HG03045 (cell line): ENCODE measurements at regions not wholly inside any gene's neighbourhood (a gene's known extent, or its start where the extent isn't known, plus 50 kb on each side); places are given as distances from the start of the nearest gene placed in this dataset.
"Not testable (repeated sequence)": the region's sequence is repeated elsewhere in the genome, so short reads cannot be mapped to it uniquely, and the experiment has no call there.

ENCODE experiments used
- ATAC-seq: cut with Tn5 transposase; IDR thresholded peaks from one replicate; pipeline ENCODE4 v1.9.1; 2021; ENCODE audit warnings: mild to moderate bottlenecking, moderate library complexity; ENCODE audit not compliant: unreplicated experiment

GRCh38 chr2:57232341-57232740 is 814.3 kb upstream of the VRK2 start:
- not testable (repeated sequence) for ATAC-seq

GRCh38 chr2:57251495-57251894 is 795.1 kb upstream of the VRK2 start:
- ATAC-seq: not testable (repeated sequence)

DNA sequence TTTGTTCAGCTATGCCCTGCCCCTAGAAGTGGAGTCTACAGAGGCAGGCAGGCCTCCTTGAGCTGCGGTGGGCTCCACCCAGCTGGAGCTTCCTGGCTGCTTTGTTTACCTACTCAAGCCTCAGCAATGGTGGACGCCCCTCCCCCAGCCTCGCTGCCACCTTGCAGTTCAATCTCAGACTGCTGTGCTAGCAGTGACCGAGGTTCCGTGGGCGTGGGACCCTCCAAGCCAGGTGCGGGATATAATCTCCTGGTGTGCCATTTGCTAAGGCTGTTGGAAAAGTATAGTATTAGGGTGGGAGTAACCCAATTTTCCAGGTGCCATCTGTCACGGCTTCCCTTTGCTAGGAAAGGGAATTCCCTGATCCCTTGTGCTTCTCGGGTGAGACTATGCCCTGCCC is 770.2 kb upstream of the VRK2 start:
- ATAC-seq: not testable (repeated sequence)

GRCh38 chr2:57278451-57278850 is 768.2 kb upstream of the VRK2 start:
- no peak for ATAC-seq

GRCh38 chr2:57291209-57291608 is 755.4 kb upstream of the VRK2 start:
- ATAC-seq: no peak

DNA sequence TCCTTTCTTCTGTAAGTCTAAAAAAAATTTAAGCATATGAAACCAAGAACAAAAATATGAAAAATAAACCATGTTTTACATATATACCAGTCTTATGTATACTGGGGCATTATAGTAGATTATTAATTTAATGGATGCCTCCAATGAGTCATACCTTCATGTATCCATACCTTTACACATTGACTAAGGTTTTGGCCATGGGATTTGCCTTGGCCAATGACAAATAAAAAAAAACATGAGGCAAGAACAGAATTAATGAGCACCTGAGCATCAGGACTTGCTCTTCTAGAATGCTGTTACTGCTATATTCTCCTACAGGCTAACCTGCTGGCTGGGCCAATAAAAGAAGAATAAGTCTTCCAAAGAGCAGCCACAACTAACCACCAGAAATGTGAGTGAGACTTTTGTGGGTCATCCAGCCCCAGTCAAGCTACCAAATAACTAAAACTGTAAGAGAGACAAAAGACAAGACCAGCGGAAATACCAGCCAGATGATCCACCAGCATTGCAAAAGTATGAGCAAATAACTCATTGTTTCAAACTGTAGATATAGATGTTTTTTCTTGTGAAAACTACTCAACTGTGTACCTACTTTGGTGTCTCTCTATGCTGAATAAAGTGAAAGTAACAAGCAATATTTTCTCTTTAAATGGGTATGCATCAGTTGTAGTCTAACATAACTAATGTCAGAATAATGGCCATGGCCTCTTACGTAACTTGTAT is 749.6 kb upstream of the VRK2 start:
- ATAC-seq: no peak

- ATAC-seq: no peak
Measured at GRCh38 chr2:57313678-57314077, 732.9 kb upstream of the VRK2 start.

DNA sequence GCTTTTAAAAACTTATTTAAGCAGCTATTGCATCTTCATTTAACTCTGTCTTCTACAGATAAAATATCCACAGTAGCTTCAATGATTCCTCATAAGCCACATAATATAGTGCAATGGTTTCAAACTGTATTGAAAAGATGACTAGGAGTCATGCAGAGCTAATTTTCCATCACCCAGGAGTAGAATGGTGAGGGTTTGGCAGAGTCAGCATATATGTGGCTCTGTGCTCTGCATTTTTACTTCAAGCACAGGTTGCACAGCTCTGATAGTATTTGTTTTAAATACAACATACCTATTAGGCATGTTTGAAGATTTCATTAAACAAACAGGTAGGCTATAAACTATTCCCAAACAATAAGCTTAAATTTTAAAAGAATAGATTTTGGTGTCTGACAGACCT is 731.9 kb upstream of the VRK2 start:
- no peak for ATAC-seq

DNA sequence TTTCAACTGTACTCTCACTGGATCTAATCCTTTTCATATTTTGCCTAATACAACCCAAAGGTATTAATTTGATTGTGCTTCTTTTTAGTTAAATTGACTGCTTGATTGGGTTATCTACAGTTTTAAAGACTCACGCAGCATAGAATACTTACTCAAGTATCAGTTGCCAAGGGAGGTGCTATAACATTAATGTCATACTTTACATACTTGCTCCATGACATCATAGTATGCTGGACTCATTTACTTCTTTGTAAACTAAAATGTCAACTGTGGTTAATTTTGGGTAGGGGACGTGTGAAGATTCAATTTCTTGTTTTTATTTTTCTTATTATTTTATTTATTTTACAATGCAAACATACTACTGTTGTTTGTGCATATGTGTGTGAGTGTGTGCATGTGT is 716.2 kb upstream of the VRK2 start:
- ATAC-seq: no peak

GRCh38 chr2:57333221-57333620 is 713.4 kb upstream of the VRK2 start:
- no peak for ATAC-seq

GRCh38 chr2:57343391-57344006 is 703.1 kb upstream of the VRK2 start:
- ATAC-seq: no peak

DNA sequence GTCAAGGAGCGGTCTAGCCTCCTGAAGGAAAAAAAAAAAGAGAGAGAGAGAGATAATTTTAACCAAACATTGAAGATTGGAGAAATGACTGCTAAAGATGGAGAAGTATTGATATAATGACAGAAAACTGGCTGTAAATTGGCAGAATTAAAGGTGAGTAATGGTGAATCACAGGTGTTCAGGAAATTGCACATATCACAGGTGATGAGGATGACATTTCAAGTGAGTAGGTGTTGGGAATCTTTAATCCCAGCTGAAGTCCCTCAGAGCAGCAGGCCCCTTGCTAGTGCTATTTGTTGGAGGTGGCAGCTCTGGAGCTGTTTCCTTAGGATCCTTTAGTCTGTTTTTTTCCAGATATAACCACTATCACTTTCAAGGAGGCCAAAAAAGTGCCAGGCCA is 678.4 kb upstream of the VRK2 start:
- no peak for ATAC-seq

DNA sequence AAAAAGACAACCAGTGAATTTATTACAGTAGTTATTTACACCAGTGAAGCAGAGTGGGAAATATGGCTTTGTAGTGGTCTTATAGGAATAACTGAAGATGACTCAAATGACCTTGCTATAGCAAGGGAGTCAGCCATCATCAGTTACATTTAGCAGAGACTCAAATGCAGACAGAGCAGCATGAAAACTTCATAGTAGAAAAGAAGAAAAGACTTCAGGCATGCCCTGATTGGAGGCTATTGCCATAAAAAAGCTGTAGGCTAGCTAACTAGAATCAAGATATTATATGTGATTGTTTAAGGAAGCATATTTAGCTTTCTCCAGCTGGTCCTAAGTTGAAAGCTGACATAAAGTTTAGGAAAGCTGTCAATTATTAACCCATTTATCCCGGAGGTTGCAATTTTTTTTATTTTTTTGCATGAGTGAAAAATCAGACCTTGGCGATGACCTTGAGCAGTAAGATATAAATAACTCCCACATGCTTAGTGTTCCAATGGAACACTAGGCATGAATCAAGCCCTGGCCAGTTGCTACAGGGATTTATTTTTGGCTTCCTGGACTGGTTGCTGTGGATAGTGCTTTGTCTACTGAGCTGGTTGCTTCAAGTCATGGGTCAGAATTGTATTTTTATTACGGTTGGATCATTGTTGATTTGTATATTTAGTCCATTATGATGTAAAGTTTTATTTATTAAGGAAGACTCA is 675.6 kb upstream of the VRK2 start:
- ATAC-seq: no peak

DNA sequence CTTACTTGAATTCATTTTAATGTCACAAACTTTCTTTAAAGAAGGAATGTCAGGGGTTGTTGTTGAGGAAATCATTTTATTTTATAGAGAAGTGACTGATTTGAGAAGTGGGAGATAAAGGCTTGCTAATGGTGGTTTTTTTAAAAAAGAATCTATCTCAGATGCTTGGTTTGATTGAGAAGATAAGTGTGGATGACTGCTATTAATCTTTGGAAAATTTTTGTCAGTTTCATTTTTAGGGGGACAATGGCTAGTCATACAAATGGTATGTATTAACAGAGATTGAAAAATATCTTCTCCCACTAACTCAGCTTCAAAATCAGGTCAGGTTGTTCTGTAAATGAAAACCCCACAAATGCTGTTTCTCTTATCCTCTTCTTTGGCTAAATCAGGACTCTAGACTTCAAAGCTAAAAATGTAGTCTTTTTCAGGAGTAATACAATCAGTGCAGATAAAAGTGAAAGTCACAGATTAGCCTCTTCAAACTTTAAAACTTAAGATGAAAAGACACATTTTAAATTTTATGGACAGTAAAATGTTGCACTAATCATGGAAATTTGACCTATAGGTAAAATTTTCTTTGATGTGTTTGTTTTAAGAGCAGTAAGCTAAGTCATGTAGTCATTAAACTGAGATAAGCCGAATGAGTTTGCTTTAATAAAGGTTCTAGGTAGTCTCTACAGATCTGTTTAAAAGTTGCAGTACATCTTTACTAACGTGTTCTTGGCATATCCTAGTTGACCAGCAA is 674.2 kb upstream of the VRK2 start:
- no peak for ATAC-seq

DNA sequence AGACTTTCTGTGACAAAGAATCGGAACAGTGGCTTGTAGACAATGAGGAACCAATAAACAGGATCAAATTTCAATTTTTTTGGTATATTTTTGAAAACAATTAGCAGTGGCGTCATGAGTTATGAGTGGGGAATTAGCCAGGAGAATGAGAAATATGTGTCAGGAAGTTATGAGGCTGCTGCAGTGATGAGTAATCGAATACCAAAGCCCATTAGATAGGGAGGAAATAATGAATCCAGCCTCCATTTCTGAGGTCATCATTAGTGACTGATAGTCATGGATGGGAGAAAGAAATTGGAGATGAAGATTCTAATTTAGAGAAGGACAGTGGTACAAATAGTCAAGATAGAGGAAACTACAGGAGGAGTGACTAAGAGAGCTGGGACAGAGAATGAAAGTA is 673.1 kb upstream of the VRK2 start:
- no peak for ATAC-seq

DNA sequence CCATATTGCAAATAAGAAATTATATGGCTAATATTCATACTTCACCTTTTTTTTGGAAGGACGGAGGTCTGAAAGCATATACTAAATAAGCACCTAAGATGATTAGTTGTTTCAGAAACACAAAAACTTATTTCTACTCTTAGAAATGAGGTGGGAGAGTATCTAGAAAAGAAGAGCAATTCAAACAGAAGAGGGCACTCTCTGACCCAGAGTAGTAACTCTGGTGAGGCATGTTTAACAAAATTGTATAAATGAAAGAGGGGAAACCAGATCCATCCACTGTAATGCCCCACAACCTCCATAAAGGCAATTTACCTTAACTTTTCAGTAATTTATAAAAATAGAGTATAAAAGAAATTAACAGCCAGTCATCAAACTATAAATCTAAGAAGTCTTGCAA is 669.6 kb upstream of the VRK2 start:
- ATAC-seq: no peak

DNA sequence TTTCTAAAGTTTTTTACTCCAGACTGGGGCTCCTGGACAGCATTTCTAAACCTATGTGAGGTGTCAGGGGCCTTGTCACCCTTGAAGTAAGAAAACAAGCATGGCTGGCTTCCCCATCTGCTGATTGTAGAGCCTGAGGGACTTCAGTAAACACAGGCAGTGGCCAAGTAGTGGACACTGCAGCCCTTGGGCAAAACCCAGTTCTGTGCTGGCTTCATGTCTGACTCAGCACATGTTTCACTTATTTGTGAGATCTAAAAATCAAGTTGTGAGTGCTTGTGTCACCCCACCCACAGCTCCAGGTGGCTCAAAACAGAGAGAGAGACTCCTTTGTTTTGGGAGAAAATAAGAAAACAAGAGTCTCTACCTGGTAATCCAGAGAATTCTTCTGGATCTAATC is 660.3 kb upstream of the VRK2 start:
- ATAC-seq: no peak

DNA sequence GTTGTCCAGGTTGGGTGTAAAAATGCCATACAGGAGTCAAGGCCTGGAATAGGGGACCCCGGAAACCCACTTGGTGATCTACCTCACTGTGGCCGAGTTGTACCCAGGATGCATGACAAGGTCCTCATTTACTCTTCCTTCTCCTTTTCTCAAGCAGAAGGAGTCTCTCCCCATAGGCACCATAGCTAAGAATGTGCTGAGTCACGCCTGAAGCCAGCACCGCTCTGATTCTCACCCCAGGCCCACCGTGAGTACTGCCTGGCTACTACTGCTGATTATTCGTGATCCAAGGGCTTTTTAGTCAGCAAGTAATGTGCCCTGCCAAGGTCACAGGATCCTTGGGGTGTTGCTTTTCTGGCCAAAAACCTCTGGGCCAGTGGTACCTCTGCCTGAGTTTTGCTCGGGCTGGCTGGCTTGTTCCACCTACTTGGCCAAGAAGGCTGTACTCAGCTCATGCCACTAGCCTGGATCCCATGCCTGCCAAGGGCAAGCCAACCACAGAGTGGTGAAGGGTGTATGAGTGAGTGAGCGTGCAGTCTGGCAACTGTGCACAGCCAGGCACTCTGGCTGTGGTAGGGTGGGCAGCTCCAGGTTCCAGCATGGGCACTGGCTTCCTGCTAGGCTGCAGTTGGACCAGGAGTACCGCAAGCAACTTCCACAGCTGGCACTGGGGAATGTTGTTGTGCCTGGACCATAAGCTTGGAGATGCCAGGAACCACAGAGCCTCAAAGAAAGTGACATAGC is 650.1 kb upstream of the VRK2 start:
- ATAC-seq: no peak

DNA sequence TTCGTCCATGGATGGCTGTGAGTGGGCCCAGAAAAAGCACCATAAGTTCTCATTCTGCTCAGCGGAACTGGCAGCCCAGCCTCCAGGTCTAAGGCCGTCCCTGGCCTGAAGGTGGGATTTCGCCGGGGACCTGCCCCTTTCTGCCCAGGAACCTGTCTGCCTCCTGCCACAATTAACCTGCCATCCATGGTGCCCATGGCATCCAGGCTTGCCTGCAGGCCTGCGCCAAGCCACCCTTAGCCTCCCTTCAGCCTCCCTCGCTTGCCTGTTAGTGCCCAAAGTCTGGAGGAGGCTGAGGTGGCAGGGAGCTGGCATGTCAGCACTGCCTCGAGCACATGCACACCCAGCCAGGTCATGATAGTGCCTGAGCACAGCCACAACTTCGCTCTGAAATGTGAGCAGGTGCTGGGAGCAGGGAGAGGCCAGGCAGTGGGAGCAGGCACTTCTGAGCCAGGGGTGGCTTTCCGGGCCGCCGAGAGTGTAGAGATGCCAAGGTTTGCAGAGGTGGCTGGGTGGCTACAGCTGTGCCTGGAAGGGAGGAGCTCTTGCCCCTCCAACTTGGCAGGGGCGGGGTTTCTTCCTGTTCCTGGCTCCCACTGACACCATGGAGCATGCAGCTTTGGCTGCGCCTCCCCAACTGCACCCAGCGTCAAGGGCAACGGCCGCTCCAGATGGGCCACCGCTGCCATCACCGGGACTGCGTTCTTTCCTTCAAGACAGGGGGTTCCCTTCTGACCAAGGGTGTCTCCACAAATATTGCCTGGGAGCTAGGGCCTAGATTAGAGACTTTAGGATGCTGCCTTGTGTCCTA is 648.9 kb upstream of the VRK2 start:
- no peak for ATAC-seq

GRCh38 chr2:57399057-57399456 is 647.5 kb upstream of the VRK2 start:
- ATAC-seq: no peak
